ENCODE measurements at regions not wholly inside any gene's neighbourhood (a gene's known extent, or its start where the extent isn't known, plus 50 kb on each side); places are given as distances from the start of the nearest gene placed in this dataset.

DNA sequence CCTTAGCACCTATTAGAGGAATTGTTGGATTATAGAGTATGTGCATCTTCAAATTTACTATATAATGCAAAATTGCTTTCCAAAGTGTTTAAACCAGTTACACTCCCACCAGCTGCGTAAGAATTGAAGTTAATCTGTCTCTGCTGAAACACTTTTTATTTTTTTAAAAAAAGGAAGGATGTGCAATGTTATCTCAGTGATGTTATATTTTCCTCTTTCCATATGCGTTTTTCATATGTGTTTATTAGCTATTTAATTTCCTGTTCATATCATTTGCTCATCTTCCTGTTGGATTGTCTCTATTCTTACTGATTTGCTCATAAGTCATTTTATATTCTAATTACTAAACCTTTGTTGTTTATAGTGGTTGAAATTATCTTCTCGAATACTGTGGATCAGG lies 63.2 kb upstream of the RFX8 start:
- DNase-seq (ENCODE audit: low spot score in 2 of 2) (no peak), ATAC-seq (no peak)
- Mint-ChIP-seq H3K36me3 (no peaks in the 10 kb centered on the region), H3K9me3 (no peaks in the 10 kb centered on the region), H3K27ac (no peak overlapping the region)

DNA sequence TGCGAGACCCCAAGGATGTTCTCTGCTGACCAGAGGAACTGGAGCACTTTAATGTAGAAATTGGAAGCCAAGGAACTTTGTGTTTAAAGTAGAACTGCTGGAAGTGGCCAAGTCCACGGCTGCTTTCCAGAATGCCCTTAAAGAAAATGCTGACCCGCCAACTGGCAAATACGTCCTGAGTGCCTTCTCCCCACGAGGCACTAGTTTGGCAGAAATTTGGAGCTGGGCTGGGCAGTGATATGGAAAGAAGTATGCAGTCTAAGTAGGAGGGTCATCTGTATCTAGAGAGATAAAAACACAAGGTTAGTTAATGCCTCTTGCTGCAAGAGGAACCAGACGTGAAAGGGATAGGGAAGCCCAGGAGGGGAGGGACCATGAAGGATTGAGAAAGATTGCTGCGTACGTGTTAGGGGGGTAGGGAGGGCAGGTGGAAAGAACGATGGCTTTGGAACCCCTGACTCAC lies 59.3 kb upstream of the RFX8 start:
- no peak for DNase-seq (ENCODE audit: low spot score in 2 of 2)
- ATAC-seq = no peak
- no peaks in the 10 kb centered on the region for H3K9me3 Mint-ChIP-seq
- no peaks in the 10 kb centered on the region for H3K36me3 Mint-ChIP-seq
- H3K27ac Mint-ChIP-seq = no peak overlapping the region

DNA sequence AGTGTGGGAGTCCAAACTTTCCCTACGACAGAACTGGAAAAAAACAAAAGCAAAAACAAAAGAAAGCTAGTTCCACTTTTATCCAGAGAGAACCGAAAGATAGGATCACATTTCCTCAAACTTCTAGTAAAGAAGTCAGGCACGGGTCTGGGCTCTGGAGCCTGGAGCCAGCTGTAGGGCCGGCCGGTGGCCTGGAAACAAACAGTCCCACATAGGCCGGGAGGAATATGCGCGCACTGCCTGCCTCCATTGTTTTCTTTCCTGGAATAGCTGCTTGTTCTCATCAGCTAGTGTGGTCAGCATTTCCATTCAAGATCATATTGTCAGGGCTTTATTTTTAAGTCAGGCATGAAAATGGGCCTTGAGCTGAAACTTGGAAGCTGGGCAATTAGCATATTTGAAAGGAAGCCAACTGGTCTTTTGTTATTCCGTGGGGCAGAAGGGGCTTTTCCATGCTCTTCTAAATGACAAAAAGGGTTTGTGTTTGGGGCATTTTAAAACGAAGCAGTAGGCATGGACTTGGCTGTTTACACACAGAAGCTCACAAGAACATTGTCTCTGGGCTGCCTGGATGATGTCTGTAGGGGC lies 58.7 kb upstream of the RFX8 start:
- no peaks in the 10 kb centered on the region for H3K36me3 Mint-ChIP-seq
- no peaks in the 10 kb centered on the region for H3K9me3 Mint-ChIP-seq
- DNase-seq (ENCODE audit: low spot score in 2 of 2) (no peak), ATAC-seq (no peak)
- no peak overlapping the region for H3K27ac Mint-ChIP-seq

DNA sequence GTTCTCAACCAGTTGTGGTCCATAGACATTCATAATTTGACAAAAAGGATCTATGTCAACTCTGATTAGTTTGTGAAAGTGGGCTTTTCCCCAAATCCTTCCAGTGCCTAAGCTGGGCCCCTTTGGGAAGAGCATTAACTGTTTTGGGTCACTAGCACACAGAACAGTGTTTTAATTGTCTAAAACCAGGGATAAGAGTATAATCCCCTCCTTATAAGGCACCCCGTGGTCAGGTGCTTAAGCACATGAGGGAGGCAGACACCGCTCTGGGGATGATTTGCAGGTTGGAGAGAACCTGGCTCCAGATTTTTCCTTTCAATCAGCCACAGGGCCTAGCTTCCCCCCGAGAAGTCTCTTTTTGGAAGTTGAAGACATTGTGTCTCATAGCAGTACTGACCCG lies 53.6 kb upstream of the RFX8 start:
- no peak for DNase-seq (ENCODE audit: low spot score in 2 of 2)
- H3K36me3 Mint-ChIP-seq = no peaks in the 10 kb centered on the region
- H3K9me3 Mint-ChIP-seq = peaks cover 0 to 7% of the 10 kb centered on the region in 2 donors
- no peak overlapping the region for H3K27ac Mint-ChIP-seq
- no peak for ATAC-seq

DNA sequence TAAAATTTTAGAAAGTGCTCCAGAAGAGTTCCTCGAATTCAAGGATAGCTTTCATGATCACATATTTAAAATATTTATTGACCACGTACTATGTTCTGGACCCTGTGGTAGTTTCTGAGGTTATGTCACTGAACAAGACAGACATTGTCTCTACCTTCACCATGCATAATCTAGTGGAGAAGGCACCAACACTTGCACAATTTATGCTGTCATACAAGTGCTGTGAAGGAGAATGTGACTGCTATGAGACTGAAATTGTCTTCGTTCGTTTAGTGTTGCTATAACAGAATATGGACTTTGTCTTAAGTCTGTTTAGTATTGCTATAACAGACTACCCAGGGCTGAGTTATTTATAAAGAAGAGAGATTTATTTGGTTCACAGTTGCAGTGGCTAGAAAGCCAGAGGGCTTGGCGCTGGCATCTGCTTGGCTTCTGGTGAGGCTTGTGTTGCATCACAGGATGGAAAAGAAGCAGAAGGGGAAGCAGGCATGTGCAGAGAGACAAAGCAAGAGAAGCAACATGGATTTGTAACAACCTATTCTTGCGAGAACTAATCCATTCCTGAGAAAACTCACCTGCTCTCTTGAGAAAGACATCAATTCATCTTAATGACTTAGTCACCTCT lies 50.0 kb upstream of the RFX8 start:
- no peak for DNase-seq (ENCODE audit: low spot score in 2 of 2)
- Mint-ChIP-seq H3K36me3 (no peaks in the 10 kb centered on the region), H3K9me3 (peaks cover 0 to 7% of the 10 kb centered on the region in 2 donors), H3K27ac (no peak overlapping the region)
- ATAC-seq = no peak

Data from activated naive CD4-positive, alpha-beta T cell treated with anti-CD3 and anti-CD28 coated beads, Interleukin-2, amount 50 U/mL, for 72 hours (primary cell).